Occipital lobe (tissue), 1 donor: ENCODE measurements at regions not wholly inside any gene's neighbourhood (a gene's known extent, or its start where the extent isn't known, plus 50 kb on each side); places are given as distances from the start of the nearest gene placed in this dataset.
"Not testable (repeated sequence)": the region's sequence is repeated elsewhere in the genome, so short reads cannot be mapped to it uniquely, and the experiment has no call there.

Experiments
- DNase-seq: peaks from one replicate; lab custom pipeline; 2025; lab: John Stamatoyannopoulos, UW

DNA sequence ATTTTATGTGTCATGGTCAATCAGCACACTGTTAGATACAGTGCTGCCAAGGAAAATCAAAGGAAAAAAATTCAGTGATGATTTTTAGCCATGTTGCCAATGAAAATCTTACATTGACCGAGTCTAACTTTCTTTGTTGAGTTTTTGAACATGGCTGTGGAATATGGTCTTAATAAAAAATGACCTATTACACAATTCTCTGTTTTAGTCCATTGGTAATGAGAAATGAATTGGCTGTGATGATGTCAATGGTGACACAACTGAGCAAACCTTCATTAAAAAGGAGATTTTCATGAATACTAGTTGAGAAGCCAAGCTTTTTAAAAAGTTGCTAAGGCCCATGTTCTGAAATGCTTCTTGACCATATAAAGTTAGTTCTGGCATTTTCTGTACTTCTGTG lies 225.9 kb upstream of the GYPA start:
- no peak for DNase-seq

DNA sequence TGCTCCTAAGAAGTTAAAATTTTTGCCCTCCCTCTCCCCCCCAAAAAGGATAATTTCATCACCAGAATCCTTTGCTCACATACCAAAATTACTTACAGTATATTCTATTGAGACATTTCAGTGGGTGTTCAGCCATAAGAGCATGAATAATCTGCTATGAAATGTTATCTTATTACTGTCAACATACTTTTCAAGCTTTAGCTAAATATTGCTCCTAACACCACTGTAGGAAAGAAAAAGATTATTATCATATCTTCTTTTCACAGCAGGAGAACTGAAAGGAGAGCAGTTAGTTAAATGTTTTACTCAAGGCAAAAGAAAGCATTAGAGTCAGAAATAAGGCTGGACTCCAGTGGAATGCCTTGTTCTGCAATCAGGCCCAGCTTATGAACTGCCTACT lies 231.0 kb upstream of the GYPA start:
- no peak for DNase-seq

DNA sequence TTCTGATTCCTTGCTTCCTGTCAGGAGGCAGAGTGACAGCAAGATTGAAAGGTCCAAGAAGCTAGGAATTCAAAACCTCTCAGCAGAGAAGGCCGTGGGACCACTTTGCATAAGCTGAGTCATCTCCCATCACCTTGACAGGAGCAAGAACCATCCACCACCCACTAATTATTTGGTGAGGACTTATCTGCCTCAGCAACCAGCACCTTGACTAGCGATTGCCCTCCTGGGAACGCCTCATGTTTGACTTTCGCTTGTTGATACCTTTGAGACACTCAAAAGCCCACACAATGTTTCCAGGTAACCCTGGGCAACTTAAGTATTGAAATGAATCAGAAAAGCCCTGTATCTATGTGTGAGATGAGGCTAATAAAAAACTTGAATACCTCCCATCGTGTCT lies 233.5 kb upstream of the GYPA start:
- no peak for DNase-seq

DNA sequence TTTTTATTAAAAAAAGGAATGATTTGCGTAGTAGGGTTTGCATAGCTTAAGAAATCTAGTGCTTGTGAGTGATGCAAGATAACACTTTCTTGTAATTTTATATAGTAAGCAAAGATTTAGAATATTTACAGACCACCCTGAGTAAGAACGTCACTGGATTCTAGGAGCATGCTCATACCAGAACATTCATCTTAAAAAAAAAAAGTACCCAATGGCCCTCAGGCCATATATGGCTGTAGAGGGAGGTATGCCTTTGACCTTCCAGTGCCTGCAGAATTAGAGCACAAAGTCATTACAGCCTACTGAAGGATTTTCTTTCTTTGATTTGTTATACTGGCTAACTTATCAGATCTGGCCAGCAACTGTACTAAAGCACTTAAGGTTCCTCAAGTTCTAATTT lies 236.3 kb upstream of the GYPA start:
- DNase-seq, result no peak

DNA sequence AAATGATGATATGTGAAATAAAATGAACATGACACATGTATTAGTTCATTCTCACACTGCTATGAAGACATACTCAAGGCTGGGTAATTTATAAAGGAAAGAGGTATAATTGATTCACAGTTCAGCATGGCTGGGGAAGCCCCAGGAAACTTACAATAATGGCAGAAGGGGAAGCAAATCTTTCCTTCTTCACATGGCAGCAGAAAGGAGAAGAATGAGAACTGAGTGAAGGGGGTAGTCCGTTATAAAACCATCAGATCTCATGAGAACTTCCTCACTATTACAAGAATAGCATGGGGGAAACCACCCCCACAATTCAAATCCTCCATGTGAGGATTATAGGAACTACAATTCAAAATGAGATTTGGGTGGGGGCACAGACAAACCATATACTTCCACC lies 243.9 kb upstream of the GYPA start:
- no peak for DNase-seq

DNA sequence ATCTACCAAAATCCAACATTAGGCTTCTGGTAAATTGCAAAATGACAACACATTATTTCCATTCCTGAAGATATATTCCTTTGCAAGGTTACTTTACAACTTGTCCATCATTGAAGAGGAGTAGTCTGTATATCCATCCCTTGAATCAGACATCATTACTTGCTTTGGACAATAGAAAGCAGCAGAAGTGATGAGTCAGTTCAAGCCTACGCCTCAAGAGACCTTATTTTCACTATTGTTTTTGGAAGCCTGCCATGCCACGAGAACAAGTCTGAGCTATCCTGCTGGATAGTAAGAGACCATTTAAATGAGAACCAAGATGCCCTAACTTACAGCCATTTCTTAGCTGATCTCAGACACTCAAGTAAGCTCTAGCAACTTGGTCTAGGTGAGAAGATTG lies 246.0 kb upstream of the HHIP start:
- no peak for DNase-seq

DNA sequence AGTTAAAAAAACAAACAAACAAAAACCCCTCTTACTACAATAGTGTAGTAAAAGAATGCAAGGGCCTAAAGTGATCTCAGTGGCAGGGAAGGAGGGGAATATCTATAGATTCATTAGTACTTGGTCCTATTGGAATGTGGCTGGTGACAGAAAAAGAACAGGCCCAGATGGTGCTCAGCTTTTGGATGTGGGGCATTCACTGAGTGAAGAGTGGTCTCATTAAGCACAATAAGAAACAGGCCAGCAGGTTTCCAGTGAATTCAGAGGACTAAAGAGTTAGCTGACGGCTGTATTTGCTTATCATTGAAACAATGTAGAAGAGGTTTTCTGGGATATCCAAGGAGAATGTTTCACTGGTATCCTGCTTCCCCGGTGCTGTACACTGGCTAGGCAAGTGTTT lies 243.8 kb upstream of the HHIP start:
- no peak for DNase-seq

DNA sequence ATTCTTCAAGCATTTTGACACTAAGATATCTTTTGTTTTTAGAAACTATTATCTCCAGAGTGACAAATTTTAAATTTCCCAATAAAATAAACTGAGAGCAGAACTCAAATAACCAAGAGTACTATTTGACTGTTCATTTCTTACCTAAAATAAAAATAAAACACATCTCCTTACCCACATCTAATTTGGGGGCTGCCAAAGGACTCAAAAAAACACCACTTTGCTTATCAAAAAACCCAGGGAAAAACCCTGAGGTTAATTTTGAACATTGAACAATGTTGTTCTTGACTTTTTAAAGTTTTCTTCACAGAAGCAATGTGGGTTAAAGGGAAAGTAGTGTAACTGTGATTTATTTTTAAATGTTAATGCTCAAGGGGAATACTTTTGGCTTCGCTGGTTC lies 243.0 kb upstream of the HHIP start:
- DNase-seq, result no peak

DNA sequence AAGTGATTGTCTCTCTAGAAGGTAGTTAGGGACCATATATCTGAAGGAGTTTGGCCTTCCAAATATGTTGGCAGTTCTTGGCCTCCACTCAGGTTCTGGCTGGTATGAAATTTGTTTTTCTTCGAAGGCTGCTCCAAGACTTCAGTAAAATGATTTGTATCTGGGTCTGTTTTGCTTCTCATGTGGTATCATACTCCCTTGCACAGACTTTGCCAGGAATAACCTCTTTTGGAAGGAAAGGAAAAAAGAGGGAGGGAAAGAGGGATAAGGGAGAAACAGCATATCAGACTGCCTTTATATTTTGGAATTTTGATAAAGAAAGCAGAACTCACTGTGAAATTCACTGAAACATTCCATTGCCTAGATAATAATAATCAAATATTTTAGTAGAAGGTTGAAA lies 242.1 kb upstream of the HHIP start:
- DNase-seq, result no peak

DNA sequence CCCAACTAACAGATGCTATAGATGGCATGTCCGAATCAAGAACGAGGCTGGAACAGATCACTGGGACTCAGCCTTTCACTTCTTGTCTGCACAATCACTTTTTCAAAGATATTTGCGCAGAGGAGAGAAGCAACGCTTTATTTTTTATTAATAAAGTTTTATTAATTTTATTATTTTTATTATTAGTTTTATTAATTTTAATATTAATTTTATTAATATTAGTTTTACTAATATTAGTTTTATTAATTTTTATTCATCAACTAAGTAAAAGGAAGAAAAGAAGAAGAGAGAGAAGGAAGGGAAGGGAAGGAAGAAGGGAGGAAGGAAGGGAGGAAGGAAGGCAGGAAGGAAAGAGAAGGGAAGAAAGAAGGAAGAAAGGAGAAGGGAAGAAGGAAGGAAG lies 236.4 kb upstream of the HHIP start:
- no peak for DNase-seq

DNA sequence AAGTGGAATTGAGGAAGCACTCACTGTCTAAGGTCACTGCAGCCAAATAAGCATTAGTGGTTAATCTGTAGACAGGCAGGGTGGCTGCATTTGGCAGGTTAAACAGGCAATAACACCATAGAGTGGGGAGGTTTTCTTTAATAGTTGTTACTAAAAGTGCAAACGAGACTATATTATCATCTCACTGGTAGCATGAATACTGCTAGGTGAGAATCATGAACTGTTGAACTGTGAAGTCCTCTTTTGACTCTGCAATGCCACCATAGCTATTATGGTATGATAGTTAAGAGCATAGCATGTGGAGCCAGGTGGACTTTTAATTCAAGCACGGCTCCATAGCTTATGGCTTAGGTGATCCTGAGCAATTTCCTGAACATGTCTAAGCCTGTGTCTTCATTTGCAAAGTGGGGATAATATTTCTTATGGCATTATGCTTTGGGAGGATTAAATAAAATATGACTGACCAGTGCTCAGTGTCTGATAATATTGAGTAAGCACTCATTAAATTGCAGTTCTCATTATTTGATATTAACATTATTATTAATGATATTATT lies 235.6 kb upstream of the HHIP start:
- DNase-seq, result no peak

DNA sequence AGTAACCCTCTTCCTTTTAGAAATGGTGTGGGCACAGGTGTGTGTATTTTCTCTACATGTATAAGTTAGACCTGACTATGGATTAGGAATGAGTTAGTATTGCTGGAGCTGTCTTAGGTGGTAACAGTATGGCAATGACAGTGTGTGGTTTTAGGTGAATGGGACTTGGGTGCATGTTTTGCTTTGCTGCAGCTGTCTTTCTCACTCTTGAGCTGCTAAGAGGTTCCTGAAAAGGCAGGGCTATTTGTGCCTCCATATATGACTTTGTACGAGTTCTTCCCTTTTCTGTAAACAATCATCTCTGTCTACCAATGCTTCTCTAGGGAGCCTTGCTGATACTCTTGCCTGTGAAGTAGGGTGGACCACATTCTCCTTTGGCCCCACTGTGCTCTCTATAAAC lies 234.8 kb upstream of the HHIP start:
- DNase-seq, result no peak

DNA sequence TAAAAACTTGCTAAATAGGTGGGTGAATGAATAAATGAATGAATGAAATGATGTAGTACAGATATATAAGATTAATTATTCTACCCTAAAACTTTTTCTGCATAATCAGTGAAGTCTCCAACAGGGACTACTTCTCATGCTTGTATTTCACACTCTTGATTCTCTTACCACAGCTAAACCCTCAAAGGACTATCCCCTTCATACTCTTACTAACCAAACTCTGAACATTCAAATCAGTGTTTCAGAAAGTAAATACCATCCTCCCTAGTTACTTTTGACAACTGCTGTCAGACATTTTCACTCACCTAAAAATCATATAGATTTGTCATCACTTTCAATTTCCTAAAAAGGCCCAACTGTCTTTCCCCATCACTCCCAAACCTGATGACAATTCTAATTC lies 234.3 kb upstream of the HHIP start:
- DNase-seq, result no peak

DNA sequence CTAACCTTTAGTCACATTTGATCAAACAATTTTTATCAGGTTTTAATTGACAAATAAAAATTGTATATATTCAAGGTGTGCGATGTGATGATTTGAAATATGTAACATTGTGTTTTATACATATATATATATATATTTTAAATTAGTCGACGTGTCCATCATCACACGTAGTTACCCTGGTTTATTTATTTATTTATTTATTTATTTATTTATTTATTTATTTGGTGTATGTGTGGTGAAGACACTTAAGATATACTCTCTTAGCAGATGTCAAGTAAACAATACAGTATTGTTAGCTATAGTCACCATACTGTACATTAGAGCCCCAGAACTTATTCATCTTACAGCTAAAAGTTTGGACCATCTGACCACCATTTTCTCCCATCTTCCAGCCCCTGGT lies 224.9 kb upstream of the HHIP start:
- no peak for DNase-seq

DNA sequence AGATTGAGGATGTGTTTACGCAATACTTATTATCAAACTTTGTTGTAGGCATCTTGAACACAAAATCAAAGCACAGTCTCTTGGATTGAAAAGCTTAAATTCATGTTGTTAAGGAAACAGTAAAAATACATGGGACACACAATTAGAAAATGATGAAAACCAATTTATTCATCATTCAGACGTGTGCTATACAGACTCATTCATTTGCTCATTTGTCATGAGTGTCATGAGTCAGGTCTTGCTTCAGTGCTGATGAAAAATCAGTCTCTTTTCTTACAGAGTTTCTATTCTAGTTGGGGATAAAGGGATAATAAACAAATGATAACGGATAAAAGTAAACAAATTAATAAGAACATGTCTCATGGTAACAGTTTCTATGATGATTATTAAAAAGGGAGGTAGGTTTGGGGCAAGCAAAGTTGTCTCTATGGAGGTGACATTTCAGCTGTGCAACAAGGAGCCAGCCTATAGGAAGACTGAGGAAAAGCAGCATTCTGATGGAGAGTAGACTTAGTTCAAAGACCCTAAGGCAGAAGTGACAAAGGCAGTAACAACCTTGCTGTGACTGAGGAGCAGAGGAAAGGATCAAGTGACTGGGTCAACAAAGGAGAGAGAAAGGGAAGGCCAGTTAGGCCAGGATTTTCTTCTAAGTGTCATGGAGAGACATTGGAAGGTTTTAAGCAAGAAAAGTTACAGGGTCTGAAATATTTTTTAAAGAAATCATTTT lies 224.0 kb upstream of the HHIP start:
- DNase-seq, result no peak

DNA sequence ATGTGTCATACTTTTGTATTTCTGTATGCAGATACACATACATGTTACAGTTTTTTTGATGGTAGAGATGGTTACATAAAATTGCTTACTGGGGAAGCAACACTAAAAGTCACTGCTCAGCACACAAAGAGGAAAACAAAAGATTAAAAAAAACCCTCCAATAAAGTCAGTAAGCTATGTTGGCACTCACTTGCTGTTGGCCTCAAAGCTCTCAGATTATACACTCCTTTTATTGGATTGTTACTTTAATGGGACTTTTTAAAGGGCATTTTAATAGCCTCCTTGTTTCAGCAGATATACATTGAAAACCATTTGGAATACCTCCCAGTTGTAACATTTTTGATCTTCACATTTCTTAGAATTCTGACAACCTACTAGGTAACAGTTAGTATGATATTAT lies 222.0 kb upstream of the HHIP start:
- DNase-seq, result no peak

DNA sequence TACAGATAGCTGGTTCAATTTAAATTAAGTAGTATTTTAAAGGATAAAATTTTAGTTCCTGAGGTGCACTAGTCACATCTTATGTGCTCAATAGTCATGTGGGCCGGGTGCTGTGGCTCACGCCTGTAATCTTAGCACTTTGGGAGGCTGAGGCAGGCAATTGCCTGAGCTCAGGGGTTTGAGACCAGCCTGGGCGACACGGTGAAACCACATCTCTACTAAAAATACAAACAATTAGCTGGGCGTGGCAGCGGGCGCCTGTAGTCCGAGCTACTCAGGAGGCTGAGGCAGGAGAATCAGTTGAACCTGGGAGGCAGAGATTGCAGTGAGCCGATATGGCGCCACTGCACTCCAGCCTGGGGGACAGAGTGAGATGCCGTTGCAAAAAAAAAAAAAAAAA lies 219.9 kb upstream of the HHIP start:
- DNase-seq, result not testable (repeated sequence)

DNA sequence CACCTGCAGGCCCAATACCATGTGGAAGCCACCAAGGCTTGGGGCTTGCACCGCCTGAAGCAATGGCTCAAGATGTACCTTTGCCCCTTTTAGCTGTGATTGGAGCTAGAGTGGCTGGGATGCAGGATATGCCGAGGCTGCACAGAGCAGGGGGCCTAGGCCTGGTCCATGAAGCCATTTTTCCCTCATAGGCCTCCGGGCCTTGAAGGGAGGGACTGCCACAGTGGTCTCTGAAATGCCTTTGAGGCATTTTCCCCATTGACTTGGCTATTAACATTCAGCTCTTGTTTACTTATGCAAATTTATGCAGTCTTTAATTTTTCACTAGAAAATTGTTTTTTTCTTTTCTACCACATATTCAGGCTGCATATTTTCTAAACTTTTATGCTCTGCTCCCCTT lies 203.2 kb upstream of the HHIP start:
- no peak for DNase-seq

DNA sequence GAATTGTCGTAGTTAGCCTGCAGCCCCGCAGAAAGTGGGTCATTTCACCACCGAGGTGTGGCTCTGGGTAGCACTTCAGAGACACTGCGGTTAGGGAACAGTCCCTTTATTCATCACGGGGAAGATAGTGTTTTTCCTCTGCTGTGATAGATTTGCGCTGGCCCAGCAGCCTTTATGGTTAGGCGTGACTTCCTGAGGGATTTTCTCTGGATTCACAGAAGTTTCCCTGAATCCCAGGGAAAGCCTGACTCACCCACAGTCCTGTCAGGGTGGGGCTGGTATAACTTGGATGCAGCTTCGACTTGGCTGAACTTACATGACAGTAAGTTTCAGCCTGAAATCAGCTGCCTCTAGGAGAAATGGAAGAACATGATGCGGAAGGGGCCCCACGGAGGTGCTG lies 196.3 kb upstream of the HHIP start:
- no peak for DNase-seq

DNA sequence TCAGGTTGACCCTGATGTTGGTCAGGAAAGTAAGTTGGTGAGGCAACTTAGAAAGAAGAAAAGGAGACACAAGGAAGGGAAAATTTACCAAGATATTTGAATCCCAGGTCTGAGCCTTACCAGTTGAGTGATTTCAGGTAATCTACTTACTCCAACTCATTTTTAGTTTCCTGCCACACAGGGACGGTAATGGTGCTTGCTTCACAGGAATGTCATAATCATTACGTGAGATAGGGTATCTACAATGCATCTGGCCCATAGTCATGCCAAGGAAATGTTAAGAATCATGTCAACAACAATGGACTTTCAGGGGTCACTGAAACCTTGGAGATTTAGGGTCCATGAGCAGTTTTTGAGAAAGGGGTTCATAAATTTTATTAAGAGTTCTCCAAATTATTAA lies 195.4 kb upstream of the HHIP start:
- DNase-seq, result no peak

DNA sequence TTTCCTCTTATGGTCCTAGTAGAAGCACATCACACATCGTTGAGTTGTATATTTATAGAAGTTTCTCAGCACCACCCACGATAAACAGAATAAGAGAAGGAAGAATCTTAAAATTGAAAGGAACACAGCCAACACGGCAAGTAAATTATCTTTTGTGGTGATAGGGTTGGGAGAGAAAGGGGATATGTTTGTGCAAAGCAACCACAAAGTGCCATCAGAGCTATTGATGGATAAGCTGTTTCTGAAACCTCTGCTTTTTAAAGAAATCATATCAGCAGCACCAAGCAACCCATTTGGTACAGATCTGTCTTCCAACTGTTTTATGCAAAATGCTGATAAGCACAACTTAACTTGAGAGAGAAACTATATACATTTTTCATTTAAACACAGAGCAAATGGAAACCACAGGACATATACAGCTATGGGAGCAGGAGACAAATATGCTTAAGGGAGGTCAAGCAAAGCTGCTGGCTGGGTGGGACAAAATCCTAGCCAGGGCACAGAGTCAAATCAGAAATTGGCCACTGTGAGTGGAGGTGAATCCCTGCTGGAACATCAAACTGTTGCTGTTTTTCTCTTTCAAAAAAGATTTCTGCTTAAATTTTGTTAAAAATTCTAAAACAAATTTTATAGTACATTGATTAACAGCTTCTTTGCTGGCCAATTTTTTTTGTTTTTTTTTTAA lies 194.0 kb upstream of the HHIP start:
- DNase-seq, result no peak

DNA sequence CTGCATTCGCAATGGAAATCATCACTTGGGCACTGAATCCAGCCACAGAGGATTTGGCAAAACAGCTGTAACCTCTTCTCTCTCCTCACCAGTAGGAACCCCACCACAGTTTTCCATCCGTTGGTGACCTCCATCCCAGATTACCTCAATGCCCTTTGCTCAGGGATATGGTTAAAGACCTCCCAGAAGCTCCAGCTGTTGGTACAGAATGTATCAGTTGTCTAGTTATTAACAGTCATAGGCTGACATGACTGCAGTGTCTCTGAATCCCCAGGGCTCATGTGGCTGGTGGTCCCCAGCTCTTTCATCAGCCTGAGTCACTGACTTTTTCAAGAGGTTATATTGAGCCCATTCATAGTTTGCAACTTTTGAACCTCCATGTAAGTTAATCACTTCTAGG lies 189.8 kb upstream of the HHIP start:
- DNase-seq, result no peak

DNA sequence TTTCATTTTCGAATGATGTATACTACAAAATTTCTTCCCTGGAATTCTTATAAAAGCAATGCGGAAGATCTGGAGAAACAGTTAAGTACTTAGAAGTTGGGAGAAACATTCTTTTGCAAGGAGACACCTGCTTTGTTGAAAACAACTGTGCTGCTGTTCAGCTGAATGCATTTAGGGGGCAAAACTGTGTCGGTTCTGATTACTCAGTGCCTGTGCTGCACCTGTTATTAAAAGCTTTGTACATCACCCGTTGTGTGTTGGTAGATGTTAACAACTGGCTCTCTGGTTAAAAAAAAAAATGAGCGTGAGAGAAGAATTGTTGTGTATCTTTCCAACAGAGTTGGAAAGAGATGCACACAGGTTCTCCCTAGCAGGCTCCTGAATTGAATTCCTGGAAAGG lies 184.1 kb upstream of the HHIP start:
- no peak for DNase-seq
